A549 (cell line): ENCODE measurements at regions not wholly inside any gene's neighbourhood (a gene's known extent, or its start where the extent isn't known, plus 50 kb on each side); places are given as distances from the start of the nearest gene placed in this dataset.

Experiments
- JUNB ChIP-seq: fragments of >200 bp; sonication (Bioruptor Twin); formaldehyde crosslinking; IDR thresholded peaks from 2 replicates; pipeline ENCODE4 v1.6.1; 2016
- SMC3 ChIP-seq: fragments of >200 bp; sonication (Bioruptor Twin); formaldehyde crosslinking; IDR thresholded peaks from 3 replicates; pipeline ENCODE4 v1.6.1; 2018; ENCODE audit warnings: inconsistent platforms

GRCh38 chr6:150456902-150457643 is 88.3 kb downstream of the IYD start:
- TF ChIP-seq JUNB (no peak), SMC3 (no peak)
